ENCODE measurements at regions not wholly inside any gene's neighbourhood (a gene's known extent, or its start where the extent isn't known, plus 50 kb on each side); places are given as distances from the start of the nearest gene placed in this dataset.
"Not testable (repeated sequence)": the region's sequence is repeated elsewhere in the genome, so short reads cannot be mapped to it uniquely, and the experiment has no call there.

DNA sequence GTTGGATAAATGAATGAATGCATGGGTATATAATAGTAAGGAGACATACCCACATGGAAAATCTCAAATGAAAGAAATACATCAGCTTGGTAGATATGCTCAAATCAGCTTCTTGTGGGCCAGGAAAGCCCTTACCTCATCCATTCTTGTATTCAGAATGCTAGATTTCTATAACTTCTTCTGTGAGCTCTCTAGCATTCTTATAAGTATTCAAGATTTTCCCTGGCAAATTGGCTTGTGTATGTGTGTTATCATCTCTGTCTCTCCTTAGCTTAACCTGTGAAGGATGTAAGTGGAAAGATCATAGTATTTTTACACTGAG, 100.8 kb downstream of the OR2B2 start:
- peaks cover 16% of the 10 kb centered on the region for H3K9me3 Mint-ChIP-seq (ENCODE audit: unreplicated experiment)
- H3K36me3 Mint-ChIP-seq (ENCODE audit: unreplicated experiment) = peaks cover 5% of the 10 kb centered on the region
- DNase-seq = no peak
- no peak overlapping the region for H3K27ac Mint-ChIP-seq (ENCODE audit: unreplicated experiment)
- TF ChIP-seq, protein P1, sequence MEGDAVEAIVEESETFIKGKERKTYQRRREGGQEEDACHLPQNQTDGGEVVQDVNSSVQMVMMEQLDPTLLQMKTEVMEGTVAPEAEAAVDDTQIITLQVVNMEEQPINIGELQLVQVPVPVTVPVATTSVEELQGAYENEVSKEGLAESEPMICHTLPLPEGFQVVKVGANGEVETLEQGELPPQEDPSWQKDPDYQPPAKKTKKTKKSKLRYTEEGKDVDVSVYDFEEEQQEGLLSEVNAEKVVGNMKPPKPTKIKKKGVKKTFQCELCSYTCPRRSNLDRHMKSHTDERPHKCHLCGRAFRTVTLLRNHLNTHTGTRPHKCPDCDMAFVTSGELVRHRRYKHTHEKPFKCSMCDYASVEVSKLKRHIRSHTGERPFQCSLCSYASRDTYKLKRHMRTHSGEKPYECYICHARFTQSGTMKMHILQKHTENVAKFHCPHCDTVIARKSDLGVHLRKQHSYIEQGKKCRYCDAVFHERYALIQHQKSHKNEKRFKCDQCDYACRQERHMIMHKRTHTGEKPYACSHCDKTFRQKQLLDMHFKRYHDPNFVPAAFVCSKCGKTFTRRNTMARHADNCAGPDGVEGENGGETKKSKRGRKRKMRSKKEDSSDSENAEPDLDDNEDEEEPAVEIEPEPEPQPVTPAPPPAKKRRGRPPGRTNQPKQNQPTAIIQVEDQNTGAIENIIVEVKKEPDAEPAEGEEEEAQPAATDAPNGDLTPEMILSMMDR (IDR thresholded peaks at IDR 0.05; ENCODE audit: partially characterized antibody, unreplicated experiment) = no peak
- peaks cover 4% of the 10 kb centered on the region for H3K27me3 Mint-ChIP-seq (ENCODE audit: unreplicated experiment)
- peaks cover 8% of the 10 kb centered on the region for H3K4me1 Mint-ChIP-seq (ENCODE audit: low read depth, unreplicated experiment)
- peak overlapping the region; percentile 93 for H3K4me3 Mint-ChIP-seq (ENCODE audit: unreplicated experiment)

DNA sequence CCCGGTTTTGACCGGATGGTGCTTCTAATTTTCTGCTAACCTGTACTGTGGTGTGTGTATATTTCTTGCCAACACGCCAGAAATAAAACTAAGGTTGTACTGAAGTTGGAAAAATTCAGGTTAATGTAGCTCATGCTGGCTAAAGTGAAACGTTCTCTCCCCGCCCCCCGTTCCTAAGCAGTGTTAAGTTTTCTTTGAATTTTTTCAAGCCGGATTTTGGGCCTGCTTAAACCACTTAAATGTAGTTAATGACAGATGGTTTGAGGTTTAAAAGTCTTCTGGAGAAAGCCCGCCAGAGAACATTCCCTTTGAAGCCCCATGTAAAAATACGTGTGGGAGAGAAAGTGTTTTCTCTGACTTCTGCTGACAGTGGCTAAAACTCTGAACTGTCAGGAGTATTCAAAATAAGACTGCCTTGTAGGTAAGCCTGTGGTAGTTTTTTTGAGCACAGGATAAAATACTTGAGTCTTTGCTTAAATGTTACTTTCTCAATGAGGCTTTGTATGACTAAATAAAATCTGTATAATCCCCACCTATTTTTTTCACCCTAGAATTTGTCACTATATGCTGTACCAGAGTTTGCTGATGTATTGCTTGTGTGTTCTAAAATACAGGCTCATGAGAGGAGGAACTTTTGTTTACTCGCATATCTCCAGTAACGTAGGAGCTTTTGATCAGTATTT, 101.3 kb downstream of the OR2B2 start:
- H3K27me3 Mint-ChIP-seq (ENCODE audit: unreplicated experiment) = peaks cover 4% of the 10 kb centered on the region
- no peak for DNase-seq
- H3K4me3 Mint-ChIP-seq (ENCODE audit: unreplicated experiment) = peak overlapping the region; percentile 93
- H3K4me1 Mint-ChIP-seq (ENCODE audit: low read depth, unreplicated experiment) = peaks cover 8% of the 10 kb centered on the region
- peaks cover 5% of the 10 kb centered on the region for H3K36me3 Mint-ChIP-seq (ENCODE audit: unreplicated experiment)
- TF ChIP-seq, protein P1 (IDR thresholded peaks at IDR 0.05; ENCODE audit: partially characterized antibody, unreplicated experiment) = no peak
- H3K9me3 Mint-ChIP-seq (ENCODE audit: unreplicated experiment) = peaks cover 16% of the 10 kb centered on the region
- H3K27ac Mint-ChIP-seq (ENCODE audit: unreplicated experiment) = peak overlapping the region; percentile 75

DNA sequence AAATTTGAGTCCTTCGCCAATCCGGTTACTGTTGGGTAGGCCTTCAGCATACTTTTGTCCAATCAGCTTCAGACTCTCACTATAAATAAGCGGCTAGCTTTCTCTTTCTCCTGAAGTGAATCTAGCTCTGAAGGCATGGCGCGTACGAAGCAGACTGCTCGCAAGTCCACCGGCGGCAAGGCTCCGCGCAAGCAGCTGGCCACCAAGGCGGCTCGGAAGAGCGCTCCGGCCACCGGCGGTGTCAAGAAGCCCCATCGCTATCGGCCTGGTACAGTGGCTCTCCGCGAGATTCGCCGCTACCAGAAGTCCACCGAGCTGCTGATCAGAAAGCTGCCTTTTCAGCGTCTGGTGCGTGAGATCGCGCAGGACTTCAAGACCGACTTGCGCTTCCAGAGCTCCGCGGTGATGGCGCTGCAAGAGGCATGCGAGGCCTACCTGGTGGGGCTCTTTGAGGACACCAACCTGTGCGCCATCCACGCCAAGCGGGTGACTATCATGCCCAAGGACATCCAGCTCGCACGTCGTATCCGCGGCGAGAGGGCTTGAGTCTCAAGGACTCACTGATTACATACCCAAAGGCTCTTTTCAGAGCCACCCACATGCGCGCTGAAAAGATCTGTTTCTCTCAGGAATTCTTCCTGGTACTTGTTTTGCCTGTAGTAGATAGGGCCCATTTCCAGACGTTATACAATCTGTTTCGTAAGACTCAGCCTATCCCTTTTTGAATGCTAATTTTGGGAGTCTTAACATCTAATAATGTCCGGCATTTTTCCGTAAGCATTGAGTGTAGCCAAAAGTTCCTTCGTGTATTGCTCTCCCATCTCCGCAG, 102.0 kb downstream of the OR2B2 start:
- H3K4me3 Mint-ChIP-seq (ENCODE audit: unreplicated experiment) = peak overlapping the region; percentile 93
- peak overlapping the region; percentile 75 for H3K27ac Mint-ChIP-seq (ENCODE audit: unreplicated experiment)
- TF ChIP-seq, protein P1 (IDR thresholded peaks at IDR 0.05; ENCODE audit: partially characterized antibody, unreplicated experiment) = no peak
- DNase-seq = peak; percentile 54
- H3K36me3 Mint-ChIP-seq (ENCODE audit: unreplicated experiment) = peaks cover 5% of the 10 kb centered on the region
- peaks cover 4% of the 10 kb centered on the region for H3K27me3 Mint-ChIP-seq (ENCODE audit: unreplicated experiment)
- H3K4me1 Mint-ChIP-seq (ENCODE audit: low read depth, unreplicated experiment) = peaks cover 8% of the 10 kb centered on the region
- peaks cover 15% of the 10 kb centered on the region for H3K9me3 Mint-ChIP-seq (ENCODE audit: unreplicated experiment)

DNA sequence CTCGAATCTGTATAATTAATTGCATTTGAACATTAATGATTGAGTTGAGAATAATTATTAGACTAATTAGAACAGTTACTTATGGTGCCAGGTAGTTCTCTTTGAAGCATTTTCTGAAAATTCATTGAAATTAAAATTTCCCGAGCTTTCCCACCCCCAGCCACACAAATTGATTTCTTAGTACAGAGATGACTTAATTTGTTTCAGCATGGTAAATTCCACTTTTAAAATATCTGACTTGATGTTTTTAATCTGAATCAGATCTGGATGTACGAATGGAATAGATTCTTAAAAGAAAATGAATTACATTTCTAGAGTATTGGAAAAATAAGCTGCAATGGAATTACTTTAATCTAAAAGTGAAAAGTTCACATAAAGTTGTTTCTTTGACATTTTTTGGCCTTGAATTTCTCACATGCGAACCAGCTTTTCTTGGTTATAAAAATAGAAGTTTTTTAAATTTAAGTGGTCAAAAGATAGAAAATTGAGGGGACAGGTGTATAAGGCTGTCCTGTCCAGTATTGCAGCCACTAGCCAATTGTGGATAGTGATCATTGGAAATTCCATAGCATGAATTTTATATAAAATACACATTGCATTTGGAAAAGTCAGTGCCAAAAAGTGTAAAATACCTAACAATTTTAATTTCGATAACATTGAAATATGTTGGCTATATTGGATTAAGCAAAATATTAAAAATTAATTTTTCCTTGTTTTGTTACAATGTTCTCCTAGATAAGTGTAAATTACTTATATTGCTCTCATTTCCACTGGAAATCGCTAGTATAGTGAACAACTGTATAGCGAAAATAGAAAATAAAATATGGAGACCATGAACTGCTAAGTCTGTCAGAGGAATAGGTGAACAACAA, 102.9 kb downstream of the OR2B2 start:
- DNase-seq = no peak
- Mint-ChIP-seq H3K36me3 (ENCODE audit: unreplicated experiment) (no peaks in the 10 kb centered on the region), H3K4me1 (ENCODE audit: low read depth, unreplicated experiment) (peaks cover 4% of the 10 kb centered on the region), H3K27me3 (ENCODE audit: unreplicated experiment) (peaks cover 4% of the 10 kb centered on the region), H3K27ac (ENCODE audit: unreplicated experiment) (peak overlapping the region; percentile 2), H3K9me3 (ENCODE audit: unreplicated experiment) (peaks cover 11% of the 10 kb centered on the region), H3K4me3 (ENCODE audit: unreplicated experiment) (peak overlapping the region; percentile 93)
- TF ChIP-seq, protein P1 (IDR thresholded peaks at IDR 0.05; ENCODE audit: partially characterized antibody, unreplicated experiment) = no peak

DNA sequence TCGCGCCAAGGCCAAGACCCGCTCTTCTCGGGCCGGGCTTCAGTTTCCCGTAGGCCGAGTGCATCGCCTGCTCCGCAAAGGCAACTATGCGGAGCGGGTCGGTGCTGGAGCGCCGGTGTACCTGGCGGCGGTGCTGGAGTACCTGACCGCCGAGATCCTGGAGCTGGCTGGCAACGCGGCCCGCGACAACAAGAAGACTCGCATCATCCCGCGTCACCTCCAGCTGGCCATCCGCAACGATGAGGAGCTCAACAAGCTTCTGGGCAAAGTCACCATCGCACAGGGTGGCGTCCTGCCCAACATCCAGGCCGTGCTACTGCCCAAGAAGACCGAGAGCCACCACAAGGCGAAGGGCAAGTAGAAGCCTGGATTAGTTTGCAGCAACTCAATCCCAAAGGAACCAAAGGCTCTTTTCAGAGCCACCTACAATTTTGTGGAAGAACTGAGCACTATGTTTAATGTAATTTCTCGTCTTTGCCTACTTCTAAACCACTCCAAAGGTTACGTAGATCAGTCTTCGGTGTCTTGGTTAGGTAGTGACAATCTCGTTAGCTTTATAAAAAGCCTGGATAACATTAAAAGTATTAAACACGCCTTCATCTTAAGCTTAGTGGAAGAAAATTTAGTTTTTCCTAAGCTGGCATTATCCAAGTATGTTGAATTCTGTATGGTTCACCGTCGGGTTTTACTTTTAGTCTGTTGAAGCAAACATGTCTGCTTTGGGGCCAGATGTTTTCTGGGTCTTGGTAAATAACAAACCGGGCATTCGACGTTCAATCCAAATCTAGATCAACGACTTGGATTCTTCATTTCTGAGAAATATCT, 103.7 kb downstream of the OR2B2 start:
- not testable (repeated sequence) for H3K4me1 Mint-ChIP-seq (ENCODE audit: low read depth, unreplicated experiment); H3K27me3 Mint-ChIP-seq (ENCODE audit: unreplicated experiment); DNase-seq; H3K36me3 Mint-ChIP-seq (ENCODE audit: unreplicated experiment)
- Mint-ChIP-seq H3K9me3 (ENCODE audit: unreplicated experiment) (peaks cover 11% of the 10 kb centered on the region), H3K27ac (ENCODE audit: unreplicated experiment) (peak overlapping the region; percentile 94), H3K4me3 (ENCODE audit: unreplicated experiment) (peak overlapping the region; percentile 91)

DNA sequence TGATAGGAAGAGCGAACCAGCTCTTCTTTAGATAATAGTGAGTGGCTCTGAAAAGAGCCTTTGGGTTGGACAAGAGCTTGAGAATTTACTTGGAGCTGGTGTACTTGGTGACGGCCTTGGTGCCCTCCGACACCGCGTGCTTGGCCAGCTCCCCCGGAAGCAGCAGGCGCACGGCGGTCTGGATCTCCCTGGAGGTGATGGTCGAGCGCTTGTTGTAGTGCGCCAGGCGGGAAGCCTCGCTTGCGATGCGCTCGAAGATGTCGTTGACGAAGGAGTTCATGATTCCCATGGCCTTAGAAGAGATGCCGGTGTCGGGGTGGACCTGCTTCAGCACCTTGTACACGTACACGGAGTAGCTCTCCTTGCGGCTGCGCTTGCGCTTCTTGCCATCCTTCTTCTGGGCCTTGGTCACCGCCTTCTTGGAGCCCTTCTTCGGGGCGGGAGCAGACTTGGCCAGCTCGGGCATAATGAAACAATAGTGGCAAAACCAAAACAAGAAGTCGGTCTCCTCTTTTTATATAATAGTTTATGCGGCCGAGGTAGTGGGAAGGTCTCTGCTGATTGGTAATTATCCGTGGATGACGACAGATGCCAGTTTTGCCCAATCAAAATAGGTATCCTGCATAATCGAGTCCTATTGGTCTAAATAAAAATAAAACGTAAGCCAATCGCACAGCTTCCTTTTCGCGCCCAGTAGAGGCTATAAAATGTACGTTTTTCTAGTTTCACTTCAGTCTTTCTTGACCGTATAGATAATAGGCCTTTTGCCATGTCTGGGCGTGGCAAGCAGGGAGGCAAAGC, 104.6 kb downstream of the OR2B2 start:
- not testable (repeated sequence) for H3K36me3 Mint-ChIP-seq (ENCODE audit: unreplicated experiment); H3K4me1 Mint-ChIP-seq (ENCODE audit: low read depth, unreplicated experiment); H3K27me3 Mint-ChIP-seq (ENCODE audit: unreplicated experiment)
- H3K27ac Mint-ChIP-seq (ENCODE audit: unreplicated experiment) = peak overlapping the region; percentile 94
- H3K4me3 Mint-ChIP-seq (ENCODE audit: unreplicated experiment) = peak overlapping the region; percentile 91
- H3K9me3 Mint-ChIP-seq (ENCODE audit: unreplicated experiment) = peaks cover 11% of the 10 kb centered on the region
- DNase-seq = peak; percentile 68

Data from glutamatergic neuron (in vitro differentiated cells).